GM21381 (cell line): ENCODE measurements at regions not wholly inside any gene's neighbourhood (a gene's known extent, or its start where the extent isn't known, plus 50 kb on each side); places are given as distances from the start of the nearest gene placed in this dataset.
"Not testable (repeated sequence)": the region's sequence is repeated elsewhere in the genome, so short reads cannot be mapped to it uniquely, and the experiment has no call there.

Experiments
- ATAC-seq: cut with Tn5 transposase; IDR thresholded peaks from one replicate; pipeline ENCODE4 v1.9.1; 2021; ENCODE audit warnings: mild to moderate bottlenecking, moderate library complexity; ENCODE audit not compliant: unreplicated experiment

DNA sequence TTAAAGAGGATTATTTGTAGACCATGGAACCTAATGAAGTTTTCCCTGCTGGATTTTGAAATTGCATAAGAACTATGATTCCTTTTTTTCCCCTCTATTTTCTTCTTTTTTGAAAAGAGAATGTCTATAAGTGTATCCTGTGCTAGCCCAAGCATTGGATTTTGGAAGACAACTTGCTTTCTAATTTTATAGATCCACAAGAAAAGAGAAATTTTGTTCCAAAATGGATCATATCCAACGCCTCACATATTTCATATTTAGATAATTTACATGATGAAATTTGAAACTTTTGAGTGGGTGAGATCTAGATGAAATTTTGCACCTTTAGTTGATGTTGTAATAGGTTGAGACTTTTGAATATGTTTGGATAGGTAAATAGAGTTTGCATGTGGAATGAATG lies 978.7 kb downstream of the MRPL39 start:
- ATAC-seq, result no peak

DNA sequence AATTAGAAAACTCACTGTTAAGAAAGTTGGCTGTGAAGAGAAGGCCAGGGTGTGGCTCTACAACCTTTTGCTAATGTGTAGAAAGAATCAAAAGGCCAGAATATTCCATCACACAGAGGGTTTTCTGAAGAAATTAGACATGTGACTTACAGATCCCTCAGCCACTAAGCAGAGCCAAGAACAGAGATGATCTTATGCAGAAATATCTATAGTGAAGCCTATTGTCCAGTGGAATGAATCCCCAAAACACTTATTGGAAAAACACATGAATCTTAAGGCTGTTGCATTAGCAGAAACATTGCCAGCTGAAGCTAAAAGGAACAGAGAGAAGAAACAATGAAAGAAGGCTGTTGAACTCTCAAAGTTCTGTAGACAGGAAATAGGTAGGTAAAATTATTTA lies 979.2 kb downstream of the MRPL39 start:
- ATAC-seq, result no peak

DNA sequence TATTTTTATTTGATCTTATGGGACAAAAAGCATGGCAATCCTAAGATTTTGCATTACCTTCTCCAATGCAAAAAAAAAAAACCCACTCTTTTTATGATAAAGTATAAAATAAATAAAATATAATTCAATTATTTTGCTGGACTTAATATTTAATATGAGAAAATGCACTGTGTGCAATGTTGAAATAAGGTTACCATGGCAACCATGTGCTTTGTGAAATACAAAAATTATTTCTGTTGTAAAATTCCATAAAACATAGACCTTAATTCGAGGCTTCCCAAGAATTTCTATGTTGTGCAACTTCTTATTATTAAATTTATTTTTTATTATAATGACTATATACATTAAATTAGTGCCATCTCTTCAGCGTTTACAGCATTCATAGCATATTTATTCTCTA lies 989.5 kb downstream of the MRPL39 start:
- ATAC-seq, result no peak

DNA sequence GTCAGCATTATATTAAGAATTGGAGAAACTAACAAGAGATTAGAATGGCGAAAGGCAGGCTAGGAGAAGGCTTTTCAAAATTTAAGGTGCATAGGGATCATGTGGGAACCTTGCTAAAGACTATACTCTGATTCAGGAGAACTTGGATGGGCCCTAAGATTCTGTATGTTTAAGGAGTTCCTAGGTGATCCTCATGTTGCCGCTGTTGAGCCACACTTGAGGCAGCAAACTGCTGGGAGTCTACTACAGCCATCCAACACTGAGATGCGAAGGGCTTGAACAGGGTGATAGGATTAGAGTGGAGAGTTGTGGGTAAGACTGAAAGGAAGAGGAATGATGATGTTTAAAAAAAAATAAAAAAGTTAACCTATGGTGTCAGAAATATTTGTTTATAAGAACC lies 1013.2 kb downstream of the MRPL39 start:
- no peak for ATAC-seq

DNA sequence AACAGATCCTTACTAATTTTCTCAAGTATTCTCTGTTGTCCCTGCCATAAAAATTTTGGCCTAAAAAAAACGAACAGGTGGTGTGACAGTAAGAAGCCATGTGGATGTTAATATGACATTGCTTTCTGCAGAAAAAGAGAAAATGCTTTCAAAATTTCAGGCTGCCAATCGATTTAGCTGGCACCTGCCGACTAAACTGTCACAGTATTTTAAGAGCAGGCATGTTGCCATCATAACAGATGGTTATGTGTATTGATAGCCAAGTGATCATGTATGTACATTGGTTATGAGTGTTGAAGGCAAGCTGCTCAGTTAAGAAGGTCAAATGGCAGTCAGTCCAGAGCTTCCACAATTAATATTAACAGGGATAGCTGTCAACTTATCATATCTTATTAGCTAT lies 1017.0 kb downstream of the MRPL39 start:
- ATAC-seq, result no peak

DNA sequence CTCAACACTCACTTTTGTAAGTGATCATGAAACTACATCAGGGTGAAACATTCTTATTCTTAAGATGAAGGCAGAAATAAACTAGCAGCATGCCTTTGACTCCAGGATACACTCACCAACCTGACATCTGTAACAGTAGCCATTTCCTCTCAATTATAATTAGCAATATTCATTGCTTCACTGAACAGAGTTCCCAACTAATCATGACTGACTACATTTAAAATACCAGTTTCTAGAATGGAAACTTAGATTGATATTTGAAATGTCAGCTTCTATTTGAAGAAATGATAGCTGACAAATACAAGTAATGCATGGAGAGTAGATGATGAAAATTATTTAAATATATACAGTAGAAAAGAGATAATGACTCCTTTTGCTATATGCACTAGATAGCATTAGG lies 1023.8 kb downstream of the MRPL39 start:
- ATAC-seq, result no peak

DNA sequence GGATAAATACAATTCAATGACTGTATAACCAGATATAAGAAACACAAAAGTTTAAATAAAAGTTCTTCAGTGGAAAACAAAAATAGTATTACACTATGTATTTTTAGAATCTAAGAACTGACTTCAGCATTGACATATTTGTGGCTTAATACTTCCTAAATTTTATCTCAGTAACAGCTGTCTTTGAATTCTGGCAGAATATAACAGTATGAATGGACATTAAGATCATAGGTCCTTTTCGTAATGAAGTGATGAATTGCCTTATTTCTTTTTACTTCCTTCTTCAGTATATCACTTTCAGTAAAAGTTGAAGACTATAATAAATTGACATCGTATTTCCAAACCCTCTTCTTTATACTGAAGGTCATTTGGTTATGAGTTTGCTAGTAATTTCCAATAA lies 1030.0 kb downstream of the MRPL39 start:
- no peak for ATAC-seq

DNA sequence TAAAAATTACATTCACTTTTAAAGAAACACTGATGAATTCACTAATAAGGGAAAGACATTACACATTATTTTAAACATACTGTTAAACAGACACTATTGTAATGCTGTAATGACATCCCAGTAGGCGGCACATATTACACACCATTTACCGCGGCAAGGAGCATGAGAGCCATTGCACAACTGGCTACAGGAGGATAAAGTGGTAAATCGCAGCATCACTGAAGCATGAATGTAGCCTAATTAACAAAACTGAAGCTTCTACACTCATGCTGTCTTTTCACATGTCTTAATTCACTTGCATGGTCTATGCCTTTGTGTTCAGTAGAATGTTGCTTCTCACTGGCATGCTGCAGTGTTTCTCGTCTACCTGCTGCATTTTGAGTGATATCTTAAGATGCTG lies 1046.0 kb downstream of the MRPL39 start:
- ATAC-seq, result no peak

DNA sequence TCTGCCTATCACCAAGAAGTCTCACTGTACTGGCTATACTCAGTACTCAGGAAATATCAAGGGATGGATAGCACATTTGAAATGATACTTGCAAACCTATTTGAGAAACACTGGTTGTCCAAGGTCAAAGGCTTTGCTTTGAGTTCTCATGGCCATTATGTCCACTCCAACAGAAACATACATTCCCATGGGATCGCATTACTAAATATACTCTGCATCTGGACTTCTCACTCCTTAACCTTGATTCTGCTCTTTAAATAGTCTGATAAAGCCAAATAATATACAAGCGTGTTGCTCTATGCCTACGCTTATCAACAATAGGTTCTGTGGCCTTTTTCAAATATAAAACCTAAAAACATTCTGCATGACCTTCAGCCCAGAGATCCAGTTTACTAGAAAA lies 1054.8 kb downstream of the MRPL39 start:
- ATAC-seq, result no peak

DNA sequence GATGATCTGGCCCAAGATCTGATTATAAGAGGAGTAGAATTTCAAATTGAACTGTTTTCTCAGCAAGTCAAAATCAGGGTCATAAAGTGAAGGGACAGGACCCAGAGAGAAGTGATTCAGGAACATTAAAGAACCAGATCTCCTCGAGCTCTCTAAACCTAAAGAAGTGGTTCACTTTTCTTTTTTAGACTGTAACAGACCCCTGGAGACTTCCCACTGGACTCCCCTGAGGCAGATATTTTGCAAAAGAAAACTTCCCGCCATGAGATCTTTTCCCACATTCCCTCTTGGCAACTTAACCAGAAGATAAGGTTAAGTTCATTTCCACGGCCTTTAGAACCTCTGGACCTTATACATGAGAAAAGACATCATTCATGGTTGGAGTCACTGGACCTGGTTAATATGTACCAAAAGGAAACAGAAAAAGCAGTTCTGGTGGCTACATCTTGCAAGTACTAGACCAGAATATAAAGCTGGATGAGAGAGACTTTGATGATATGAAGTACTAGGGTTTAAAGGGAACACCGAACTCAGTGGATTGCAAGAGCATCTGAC lies 1061.4 kb downstream of the MRPL39 start:
- no peak for ATAC-seq

DNA sequence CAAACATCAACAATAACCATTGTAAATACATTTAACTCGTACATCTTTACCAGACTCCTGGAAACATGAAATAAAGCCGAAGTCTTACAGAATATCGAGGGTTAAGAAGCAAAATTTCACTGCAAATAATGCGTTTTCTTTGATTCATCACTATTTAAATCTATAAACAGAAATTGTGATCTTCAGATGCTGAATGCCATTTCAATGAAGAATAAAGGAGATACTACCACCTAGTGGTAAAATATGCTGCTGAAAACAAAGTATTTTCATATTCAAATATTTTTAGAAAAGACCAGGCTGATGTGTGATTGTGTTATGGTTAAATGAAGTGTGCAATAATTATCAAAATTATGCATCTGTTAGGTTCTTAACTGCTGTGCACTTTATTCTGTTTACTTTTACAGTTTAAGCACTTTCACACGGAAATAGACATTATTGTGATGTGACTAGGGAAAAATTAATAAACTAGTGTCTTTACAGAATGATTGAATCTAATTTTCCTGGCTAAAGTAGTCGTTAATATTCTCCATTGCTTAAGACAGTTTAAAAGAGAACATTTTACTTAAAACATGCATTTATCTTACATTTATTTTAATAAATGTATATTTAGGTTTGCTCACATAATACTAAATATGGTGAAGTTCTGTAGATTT lies 1093.1 kb downstream of the MRPL39 start:
- no peak for ATAC-seq

DNA sequence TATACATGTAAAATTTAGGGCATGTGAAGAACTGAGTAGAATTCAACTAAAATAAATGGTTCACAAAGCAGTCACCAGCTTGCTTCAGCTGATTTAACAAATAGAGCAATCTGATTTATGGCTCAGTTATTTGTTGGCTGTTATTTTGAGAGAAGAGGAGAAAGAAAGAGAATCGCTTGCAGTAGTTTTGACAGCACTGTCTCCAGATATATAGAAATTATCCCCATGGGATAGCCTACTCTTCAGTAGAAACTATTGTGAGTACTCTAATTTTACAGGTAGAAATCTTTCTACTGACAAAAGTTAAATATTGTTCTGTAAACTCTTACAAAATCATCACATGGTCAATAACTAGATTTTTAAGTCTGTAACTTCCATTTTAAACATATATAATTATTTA lies 1098.2 kb downstream of the MRPL39 start:
- ATAC-seq, result no peak

DNA sequence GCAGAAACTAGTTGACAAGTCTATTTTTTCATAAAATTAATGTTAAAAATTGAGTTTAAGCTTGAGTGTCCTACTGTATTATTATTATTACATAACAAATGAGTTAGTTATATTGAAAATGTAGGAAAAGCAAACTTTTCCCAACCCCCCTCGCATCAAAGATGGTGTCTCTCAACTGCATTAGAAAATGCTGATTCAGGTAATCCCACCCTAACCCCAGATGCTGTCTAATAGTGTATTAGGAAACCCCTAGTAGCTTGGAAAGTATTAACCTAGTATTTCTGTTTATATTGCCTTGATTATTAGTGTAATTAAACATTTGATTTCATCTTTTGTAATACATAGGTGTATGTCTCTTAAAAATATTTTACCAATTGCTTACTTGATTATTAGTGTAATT lies 1120.3 kb downstream of the MRPL39 start:
- ATAC-seq, result no peak

DNA sequence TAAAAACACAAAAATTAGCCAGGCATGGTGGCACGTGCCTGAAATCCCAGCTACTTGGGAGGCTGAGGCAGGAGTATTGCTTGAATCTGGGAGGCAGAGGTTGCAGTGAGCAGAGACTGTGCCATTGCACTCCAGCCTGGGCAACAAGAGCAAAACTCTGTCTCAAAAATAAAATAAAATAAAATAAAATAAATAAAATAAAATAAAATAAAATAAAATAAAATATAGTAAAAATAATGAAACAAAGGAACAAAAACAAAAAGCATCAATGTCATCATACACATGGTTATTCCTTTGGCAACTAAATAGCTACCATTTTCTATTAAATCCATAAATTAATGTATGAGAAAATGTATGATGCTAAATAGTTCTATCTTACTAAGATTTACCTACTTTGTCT lies 1123.9 kb downstream of the MRPL39 start:
- not testable (repeated sequence) for ATAC-seq

DNA sequence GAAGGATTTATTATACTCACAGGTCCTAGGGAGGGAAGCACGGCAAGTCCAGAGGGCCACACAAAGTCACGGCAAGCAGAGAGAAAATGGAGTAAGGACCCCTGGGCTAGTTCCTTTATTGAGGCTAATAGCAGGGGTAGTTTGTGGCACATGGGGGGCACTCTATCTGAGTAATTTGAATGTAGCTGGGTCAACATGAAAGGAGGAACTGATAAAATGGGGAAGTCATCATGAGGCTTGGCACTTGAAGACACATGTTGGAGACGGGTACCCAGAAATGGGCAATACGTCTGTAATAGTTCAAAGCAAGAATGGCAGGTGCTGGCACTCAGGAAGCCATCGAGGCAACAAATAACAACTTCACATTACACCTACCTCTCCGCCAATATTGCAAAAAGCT lies 1136.4 kb downstream of the MRPL39 start:
- ATAC-seq, result no peak

DNA sequence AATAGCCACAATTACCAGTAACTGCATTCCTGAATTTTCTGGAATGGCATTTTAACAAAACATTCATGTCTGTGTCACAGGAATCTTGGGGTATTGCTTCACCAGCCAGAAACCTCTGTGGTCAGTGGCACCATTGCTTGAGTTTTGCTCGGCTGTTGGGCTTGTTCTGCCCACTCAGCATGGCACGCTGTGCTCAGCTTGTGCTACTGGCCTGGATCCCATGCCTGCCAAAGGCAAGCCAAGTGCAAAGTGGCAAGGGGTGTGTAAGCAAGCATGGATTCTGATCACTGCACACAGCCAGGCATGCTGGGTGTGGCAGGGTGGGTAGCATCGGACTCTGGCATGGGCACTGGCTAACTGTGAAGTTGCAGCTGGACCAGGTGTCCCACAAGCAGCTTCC lies 1150.9 kb downstream of the MRPL39 start:
- no peak for ATAC-seq

DNA sequence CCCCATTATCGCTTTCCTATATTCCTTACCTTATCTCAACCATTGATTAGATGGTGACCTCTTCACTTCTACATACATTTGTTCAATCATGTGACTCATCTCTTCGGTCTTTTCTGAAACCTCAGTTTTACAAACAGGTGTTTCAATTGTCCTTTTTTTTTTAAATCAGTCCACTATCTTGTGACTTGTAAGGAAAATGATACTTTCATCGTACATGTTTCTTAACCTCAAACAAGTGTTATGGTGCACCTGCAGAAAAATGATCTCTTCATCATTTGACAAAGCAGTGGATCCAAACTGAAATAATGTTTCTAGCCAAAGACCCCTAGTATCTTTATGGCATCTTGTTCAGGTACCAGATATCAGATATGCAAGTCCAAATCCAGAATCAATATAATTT lies 1157.2 kb downstream of the MRPL39 start:
- ATAC-seq, result no peak

DNA sequence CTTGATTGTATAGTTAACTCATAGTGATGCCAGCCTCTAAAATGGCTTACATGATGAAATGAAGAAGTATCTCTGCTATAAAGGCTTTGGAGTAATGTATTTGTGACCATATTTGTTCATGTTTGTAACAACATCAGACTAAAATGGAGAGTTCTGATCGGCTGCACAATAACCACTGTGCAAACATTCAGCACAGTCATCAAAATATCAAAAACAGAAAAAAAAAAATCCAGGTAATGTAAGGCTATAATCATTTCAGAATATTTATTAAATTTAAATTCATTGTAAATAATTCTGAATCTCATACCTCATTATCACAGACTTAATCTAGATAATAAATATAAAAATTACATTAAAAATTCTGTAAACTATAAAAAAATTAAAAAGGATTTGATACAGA lies 1161.8 kb downstream of the MRPL39 start:
- ATAC-seq, result no peak

DNA sequence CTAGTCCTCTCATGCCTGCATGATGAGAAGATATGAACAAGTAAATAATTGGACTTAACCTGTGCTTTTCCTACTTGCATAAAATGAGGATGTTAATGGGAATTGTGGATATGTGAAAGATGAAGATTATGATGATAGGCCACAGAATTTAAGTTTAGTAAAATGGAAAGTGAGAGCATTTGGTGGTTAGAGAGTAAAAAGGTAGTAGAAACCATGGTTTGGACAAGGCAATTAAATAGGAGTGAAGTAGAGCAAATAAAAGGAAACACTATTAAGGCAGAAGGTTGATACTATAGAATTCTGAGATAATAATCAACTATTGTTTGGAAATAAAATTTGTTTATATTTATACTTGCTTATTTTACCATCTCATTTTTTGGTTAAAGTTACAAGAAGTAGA lies 1162.5 kb downstream of the MRPL39 start:
- no peak for ATAC-seq

DNA sequence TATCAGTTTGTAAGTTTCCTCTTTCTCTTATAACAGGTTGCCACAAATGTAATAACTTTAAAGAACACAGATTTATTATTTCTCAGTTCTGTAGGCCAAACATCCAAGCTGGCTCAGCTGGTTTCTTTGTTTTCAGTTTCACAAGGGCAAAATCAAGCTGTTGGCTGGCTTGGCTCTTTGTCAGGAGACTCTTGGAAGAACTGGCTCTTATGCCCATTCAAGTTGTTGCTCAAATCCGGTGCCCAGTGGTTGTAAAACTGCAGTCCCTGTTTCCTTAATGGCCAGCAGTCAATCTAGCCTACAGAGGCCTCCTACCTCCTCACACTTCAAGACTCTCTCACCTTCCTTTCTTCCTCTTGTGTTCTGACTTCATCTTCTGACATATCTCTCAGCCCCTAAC lies 1171.0 kb downstream of the MRPL39 start:
- ATAC-seq, result no peak

DNA sequence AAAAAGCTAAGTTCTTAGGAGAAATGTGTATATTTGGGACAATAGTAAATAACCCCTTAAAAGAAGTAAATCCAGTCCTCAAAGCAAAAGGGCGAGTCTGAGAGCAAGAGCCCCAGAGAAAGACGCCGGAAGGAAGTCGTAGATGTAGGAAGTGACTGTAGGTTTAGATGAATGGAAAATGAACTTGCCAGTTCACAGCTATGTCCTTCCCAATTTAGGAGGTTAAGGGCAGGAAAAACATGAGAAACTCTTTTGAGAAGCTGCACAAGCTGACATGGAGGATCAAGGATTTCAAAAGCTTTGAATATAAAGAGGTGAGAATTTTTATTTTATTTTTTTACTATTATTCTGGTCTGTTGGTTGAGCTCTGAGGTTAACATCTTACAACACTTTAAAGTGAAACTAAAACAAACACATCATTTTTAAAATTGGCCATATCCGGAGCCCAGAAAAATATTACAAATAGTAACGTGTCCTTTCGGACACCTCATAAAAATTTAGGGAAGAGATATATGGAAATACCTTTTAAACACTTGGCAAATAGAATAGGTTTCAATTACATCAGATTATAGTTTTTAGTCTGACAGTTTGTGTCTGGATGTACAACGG lies 1178.6 kb downstream of the MRPL39 start:
- peak; percentile 79 for ATAC-seq

DNA sequence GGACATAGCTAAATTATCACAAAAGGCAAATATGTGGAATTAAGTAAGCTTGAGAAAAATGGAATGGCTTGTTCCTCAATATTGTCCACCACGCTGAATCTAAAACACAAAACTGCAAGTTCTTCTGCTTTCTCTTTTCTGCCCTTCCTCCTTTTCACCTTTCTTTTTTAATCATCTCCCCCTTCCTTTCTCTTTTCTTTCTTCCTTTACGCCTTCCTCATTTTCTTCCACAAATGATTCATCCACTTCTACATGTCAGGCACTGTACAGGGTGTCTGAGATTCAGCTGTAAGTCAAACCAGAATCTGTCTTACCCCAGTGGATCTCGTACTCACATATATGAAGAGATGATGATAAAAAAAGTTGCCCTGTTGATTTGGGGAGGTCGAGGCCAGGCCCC lies 1182.5 kb downstream of the MRPL39 start:
- ATAC-seq, result no peak

DNA sequence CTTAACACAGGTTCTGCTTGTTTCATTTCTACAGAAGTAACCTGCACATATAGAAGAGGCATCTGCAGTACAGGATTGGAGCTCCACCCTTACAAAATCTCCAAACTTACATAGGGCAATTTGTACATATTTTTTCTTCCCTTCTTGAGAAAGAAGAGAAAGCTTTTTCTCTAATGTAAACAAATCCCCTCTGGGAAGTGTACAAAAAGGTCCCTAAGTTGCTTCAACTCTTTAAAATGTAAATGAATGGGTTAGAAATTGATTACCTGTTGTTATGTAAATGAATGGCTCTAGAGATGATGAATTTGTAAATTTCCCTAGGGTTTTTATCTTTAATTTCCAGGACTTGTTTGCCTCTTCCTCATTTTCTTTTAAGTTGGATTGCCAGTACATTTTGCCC lies 1183.7 kb downstream of the MRPL39 start:
- ATAC-seq, result no peak
